Transverse colon (tissue), 4 donors: ENCODE measurements at regions not wholly inside any gene's neighbourhood (a gene's known extent, or its start where the extent isn't known, plus 50 kb on each side); places are given as distances from the start of the nearest gene placed in this dataset.

Experiments
- DNase-seq: peaks from one replicate; pipeline ENCODE4 v3.0.0-alpha.2; 2019
- H3K27ac ChIP-seq, 4 donors: fragments of 200-600 bp; sonication (generic); 2 replicates each; pipeline ENCODE4 v1.5.1; 2016 to 2018; ENCODE audit warnings: inconsistent platforms in 4 of 4
- H3K27me3 ChIP-seq: fragments of 200-600 bp; sonication (generic); 2 replicates; pipeline ENCODE4 v1.5.1; 2017; ENCODE audit warnings: inconsistent platforms
- H3K36me3 ChIP-seq, 4 donors: fragments of 200-600 bp; sonication (generic); 2 replicates each; pipeline ENCODE4 v1.5.1; 2017 to 2019; ENCODE audit warnings: inconsistent platforms in 4 of 4
- H3K4me1 ChIP-seq, 4 donors: fragments of 200-600 bp; sonication (generic); 2 replicates each; pipeline ENCODE4 v1.5.1; 2017 to 2020; ENCODE audit warnings: inconsistent platforms in 4 of 4
- H3K4me3 ChIP-seq, 4 donors: fragments of 200-600 bp; sonication (generic); 1 replicate in 1 of 4; 2 replicates in 3 of 4; pipeline versions ENCODE4 v1.5.1 to v1.6.1; 2017 to 2019; ENCODE audit warnings: inconsistent platforms in 4 of 4
- H3K9me3 ChIP-seq, 2 donors: fragments of 200-600 bp; sonication (generic); 2 replicates each; pipeline ENCODE4 v1.5.1; 2017 to 2019; ENCODE audit warnings: inconsistent platforms in 2 of 2
- EP300 ChIP-seq: sonication (generic); formaldehyde crosslinking; IDR thresholded peaks from one replicate; pipeline ENCODE4 v1.6.1; 2017; ENCODE audit warnings: antibody characterized with exemption, low read depth
- POLR2A ChIP-seq: fragments of 450-650 bp; IDR thresholded peaks from one replicate; pipeline ENCODE4 v1.6.1; 2016; ENCODE audit warnings: antibody characterized with exemption, mild to moderate bottlenecking, moderate library complexity
- POLR2AphosphoS5 ChIP-seq, 3 donors: sonication (generic); formaldehyde crosslinking; IDR thresholded peaks; one replicate each; pipeline ENCODE4 v1.6.1; 2016; ENCODE audit warnings: antibody characterized with exemption in 3 of 3
- WGBS, 2 donors: methylation state at CpG; one replicate each; pipeline ENCODE4 v1.1.5; 2018; ENCODE audit warnings: low coverage in 1 of 2; 5-methylcytosine and 5-hydroxymethylcytosine counted together
- in situ Hi-C, 4 donors: fragments of 200-750 bp; cut with MboI; loops; one replicate each; pipeline versions ENCODE4 v1.15.0 to v1.15.1; 2017; ENCODE audit warnings: low sequenced_read_pairs in 3 of 4, low pct_ligation_motif_present in 1 of 4, low pct_unique_long_range_greater_than_20kb in 1 of 4
- intact Hi-C: fragments of 100-400 bp; cut with DNase I; formaldehyde crosslinking; loops from one replicate; pipeline ENCODE4 v1.15.1; 2023; ENCODE audit warnings: low total_unique reads
- TF ChIP-seq, protein P1 (sequence below), 5 experiments: fragments of 200-600 bp in 3 of 5; fragments of 450-650 bp in 2 of 5; sonication (generic) in 3 of 5; IDR thresholded peaks; 1 replicate in 2 of 5; 2 replicates in 3 of 5; pipeline ENCODE4 v1.5.1; 2016 to 2017; ENCODE audit warnings: antibody characterized with exemption in 5 of 5, inconsistent platforms in 3 of 5, mild to moderate bottlenecking in 2 of 5, moderate library complexity in 1 of 5

DNA sequence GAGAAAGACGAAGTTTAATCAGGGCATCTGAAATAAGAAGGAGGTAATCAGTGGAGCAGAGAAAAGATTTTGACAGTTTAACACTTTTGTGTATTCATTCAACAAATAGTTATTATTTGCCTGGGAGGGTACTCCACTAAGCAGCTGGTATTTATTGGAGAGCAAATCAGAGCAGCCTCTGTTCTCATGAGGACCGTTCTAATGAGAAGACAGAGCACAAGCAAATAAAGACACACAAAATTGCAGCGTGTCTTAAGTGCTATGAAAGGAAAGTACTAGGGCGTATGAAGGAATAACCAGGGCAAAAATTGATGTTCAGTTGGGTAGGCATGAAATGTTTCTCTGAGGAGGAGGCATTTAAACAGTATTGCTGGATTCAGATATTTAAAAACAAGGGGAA lies 302.9 kb upstream of the RARB start:
- no peak overlapping the region for H3K27ac ChIP-seq
- no peaks in the 10 kb centered on the region for H3K36me3 ChIP-seq
- no peak overlapping the region for H3K4me3 ChIP-seq
- TF ChIP-seq, protein P1, sequence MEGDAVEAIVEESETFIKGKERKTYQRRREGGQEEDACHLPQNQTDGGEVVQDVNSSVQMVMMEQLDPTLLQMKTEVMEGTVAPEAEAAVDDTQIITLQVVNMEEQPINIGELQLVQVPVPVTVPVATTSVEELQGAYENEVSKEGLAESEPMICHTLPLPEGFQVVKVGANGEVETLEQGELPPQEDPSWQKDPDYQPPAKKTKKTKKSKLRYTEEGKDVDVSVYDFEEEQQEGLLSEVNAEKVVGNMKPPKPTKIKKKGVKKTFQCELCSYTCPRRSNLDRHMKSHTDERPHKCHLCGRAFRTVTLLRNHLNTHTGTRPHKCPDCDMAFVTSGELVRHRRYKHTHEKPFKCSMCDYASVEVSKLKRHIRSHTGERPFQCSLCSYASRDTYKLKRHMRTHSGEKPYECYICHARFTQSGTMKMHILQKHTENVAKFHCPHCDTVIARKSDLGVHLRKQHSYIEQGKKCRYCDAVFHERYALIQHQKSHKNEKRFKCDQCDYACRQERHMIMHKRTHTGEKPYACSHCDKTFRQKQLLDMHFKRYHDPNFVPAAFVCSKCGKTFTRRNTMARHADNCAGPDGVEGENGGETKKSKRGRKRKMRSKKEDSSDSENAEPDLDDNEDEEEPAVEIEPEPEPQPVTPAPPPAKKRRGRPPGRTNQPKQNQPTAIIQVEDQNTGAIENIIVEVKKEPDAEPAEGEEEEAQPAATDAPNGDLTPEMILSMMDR (IDR thresholded peaks at IDR 0.05), result no peak
- TF ChIP-seq POLR2A, result no peak
- TF ChIP-seq POLR2AphosphoS5 (IDR thresholded peaks at IDR 0.05), result no peak
- no peak for TF ChIP-seq EP300
- peaks cover 10 to 19% of the 10 kb centered on the region in 2 donors for H3K9me3 ChIP-seq
- H3K27me3 ChIP-seq, result no peaks in the 10 kb centered on the region
- 73 to 95% methylated on average over 4 of the region's 4 CpGs for WGBS, 2 donors
- DNase-seq, result no peak
- intact Hi-C loops, result no loop called here
- peaks cover 0 to 10% (median 2%) of the 10 kb centered on the region in 4 donors for H3K4me1 ChIP-seq
- in situ Hi-C loops, result no loop called here

DNA sequence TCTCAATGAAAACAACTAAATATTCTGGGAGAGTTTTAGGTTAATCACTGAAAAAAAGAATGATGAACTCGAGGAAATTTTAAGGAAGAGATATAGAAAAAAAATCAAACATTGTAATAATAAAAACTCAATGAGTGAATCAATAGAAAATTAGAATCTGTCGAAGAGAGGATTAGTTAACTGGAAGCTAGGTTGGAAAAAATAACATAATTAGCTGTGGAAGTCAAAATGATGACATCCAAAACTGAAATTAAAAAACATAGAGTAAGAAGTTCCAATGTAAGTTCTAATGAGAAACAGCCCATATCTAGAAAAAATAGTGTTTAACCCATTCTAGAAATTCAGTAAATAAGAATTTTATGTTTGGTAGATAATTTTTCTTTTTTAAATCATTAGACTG lies 299.3 kb upstream of the RARB start:
- TF ChIP-seq EP300 (no peak), POLR2AphosphoS5 (IDR thresholded peaks at IDR 0.05) (no peak), POLR2A (no peak)
- TF ChIP-seq, protein P1 (IDR thresholded peaks at IDR 0.05), result no peak
- no peak overlapping the region for H3K4me3 ChIP-seq
- 78 to 80% methylated on average over 2 of the region's 2 CpGs for WGBS, 2 donors
- peaks cover 10 to 19% of the 10 kb centered on the region in 2 donors for H3K9me3 ChIP-seq
- no peak overlapping the region for H3K27ac ChIP-seq
- no peaks in the 10 kb centered on the region for H3K4me1 ChIP-seq
- no peaks in the 10 kb centered on the region for H3K36me3 ChIP-seq
- intact Hi-C loops (no loop called here), in situ Hi-C loops (no loop called here)
- H3K27me3 ChIP-seq, result no peaks in the 10 kb centered on the region
- no peak for DNase-seq

DNA sequence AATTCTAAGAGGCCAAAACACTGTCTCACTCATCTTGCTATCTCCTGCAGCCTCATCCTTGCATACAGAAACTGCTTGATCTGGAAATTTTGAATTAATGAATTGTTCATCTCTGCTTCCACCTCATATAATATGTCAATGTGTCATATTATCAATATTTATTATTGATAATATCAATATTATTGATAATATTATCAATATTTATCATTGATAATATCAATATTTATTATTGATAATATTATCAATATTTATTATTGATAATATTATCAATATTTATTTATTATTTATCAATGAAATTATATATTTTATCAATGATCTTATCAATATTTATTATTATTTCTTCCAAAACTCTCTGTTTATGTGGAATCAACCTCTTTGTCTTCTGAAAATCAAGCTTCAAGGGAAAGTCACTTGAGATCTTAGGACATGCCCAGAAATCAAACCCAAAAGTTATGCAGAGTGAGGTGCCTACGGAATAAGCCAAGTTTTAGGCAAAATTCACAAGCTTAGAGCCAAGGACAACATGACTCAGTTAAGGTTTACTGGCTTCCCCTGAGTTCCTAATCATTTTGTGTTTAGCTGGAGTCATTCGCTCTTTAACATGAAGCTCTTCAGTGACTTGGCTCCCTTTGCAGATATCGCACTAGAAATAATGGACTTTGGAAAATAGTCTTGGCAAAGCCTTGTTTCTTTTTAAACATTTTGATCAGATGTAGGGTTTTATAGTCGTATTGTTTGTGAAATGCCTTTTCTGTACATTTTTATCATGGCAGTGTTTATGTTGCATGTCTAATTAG lies 297.1 kb upstream of the RARB start:
- no peak for DNase-seq

DNA sequence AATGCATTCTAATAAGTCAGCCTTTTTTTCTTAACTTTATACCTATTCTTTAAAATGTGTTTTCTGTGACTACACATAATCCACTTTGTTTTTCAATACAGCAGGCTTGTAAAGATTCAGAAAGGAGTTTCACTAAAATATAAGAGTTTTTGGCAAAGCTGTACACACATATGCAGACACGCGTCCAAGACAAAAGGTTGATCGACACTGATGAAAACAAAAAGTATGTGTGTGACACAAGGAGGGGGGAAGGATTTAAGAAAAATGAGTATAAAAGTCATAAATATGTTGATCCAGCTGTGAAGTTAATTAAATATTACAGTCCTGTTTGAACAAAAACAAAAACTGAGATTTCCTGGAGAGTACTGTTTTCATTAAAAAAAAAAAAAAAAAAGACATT lies 294.5 kb upstream of the RARB start:
- intact Hi-C loops (no loop called here), in situ Hi-C loops (no loop called here)
- Histone ChIP-seq H3K27ac (no peak overlapping the region), H3K4me3 (no peak overlapping the region), H3K36me3 (no peaks in the 10 kb centered on the region), H3K4me1 (no peaks in the 10 kb centered on the region), H3K9me3 (peaks cover 7 to 12% of the 10 kb centered on the region in 2 donors), H3K27me3 (no peaks in the 10 kb centered on the region)
- DNase-seq, result no peak
- 97 to 98% methylated on average over 3 of the region's 3 CpGs for WGBS, 2 donors
- no peak for TF ChIP-seq EP300
- no peak for TF ChIP-seq POLR2AphosphoS5 (IDR thresholded peaks at IDR 0.05)
- no peak for TF ChIP-seq POLR2A
- TF ChIP-seq, protein P1 (IDR thresholded peaks at IDR 0.05), result no peak

More for the DNA sequence above, 297.1 kb upstream of the RARB start:
- 65 to 67% methylated on average over 4 of the region's 4 CpGs for WGBS, 2 donors
- H3K27me3 ChIP-seq, result no peaks in the 10 kb centered on the region
- in situ Hi-C loops, result no loop called here
- no peaks in the 10 kb centered on the region for H3K4me1 ChIP-seq
- H3K36me3 ChIP-seq, result no peaks in the 10 kb centered on the region
- H3K4me3 ChIP-seq, result no peak overlapping the region
- no peak for TF ChIP-seq POLR2A
- TF ChIP-seq POLR2AphosphoS5 (IDR thresholded peaks at IDR 0.05), result no peak
- TF ChIP-seq, protein P1 (IDR thresholded peaks at IDR 0.05), result no peak
- no peak for TF ChIP-seq EP300
- H3K27ac ChIP-seq, result no peak overlapping the region
- intact Hi-C loops, result no loop called here
- peaks cover 10 to 19% of the 10 kb centered on the region in 2 donors for H3K9me3 ChIP-seq
